ENCODE measurements at regions not wholly inside any gene's neighbourhood (a gene's known extent, or its start where the extent isn't known, plus 50 kb on each side); places are given as distances from the start of the nearest gene placed in this dataset.

GRCh38 chr6:11380969-11381744, 148.7 kb upstream of the NEDD9 start:
- no peak for TF ChIP-seq CTCF (IDR thresholded peaks at IDR 0.05)
- TF ChIP-seq POLR2AphosphoS5 (IDR thresholded peaks at IDR 0.05): no peak
- no peak for TF ChIP-seq POLR2A (IDR thresholded peaks at IDR 0.05)
- TF ChIP-seq EP300 (IDR thresholded peaks at IDR 0.05): no peak
